Glomerular endothelial cell (primary cell): ENCODE measurements at regions not wholly inside any gene's neighbourhood (a gene's known extent, or its start where the extent isn't known, plus 50 kb on each side); places are given as distances from the start of the nearest gene placed in this dataset.
"Not testable (repeated sequence)": the region's sequence is repeated elsewhere in the genome, so short reads cannot be mapped to it uniquely, and the experiment has no call there.

ENCODE experiments used
- DNase-seq: peaks from one replicate; pipeline ENCODE4 v3.0.0-alpha.2; 2011; ENCODE audit warnings: low read depth, low spot score; ENCODE audit errors: extremely low read depth

DNA sequence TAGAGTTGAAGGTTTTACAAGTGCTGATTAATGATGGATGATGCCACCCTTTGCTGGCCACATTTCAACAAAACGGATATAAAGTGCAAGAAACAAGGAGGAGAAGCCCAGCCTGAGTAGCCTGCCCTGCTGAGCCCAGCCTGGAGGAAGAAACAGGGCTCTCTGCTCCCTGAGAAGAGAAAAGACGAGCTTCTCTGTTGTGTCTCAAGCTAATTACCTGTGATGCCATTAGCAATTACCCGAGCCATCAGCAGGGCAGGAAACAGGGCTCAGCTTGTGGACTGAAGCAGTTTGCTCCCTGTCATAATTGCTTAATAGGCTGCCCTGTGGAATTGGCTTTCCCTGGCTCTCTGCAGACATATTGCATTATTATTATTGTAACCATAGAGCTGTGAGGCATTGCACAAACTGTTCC, 709.3 kb upstream of the AUTS2 start:
- DNase-seq, result no peak

DNA sequence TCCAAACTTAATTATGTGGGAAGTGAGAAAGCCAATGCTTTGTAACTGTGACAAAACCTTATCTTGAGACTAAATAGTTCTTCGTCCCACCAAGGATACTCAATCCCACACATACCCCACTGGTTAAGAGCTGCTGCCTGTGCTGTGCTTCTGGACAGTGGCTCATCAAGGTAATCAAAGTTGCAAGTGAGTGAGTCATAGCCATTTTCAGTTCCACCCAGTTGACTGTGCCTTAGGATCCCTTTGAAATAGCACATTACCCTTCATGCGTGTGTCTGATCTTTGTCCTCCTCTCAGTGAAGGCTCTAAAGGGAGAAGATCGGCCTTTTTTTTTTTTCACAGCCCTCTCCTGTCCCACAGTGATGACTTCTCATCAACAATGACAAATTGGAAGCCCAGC, 706.0 kb upstream of the AUTS2 start:
- DNase-seq, result no peak

DNA sequence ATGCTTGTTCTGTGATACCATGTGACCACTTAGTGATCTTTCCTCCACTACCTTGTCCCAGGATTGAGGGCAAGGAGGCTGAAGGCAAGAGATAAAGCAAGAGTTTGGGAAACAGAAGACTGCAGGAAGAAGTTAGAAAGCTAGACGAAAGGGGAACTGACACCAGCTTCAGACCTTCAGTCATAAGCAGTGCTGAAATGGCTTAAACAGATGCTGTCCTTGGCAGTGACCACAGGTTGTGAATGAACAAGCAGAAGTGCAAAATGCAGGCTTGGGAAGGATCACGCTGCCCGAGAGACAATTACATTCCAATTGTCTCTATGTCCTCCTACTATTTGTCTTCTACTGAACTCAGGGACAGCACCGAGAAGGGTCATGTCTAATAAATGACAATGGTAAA, 704.9 kb upstream of the AUTS2 start:
- DNase-seq, result no peak

DNA sequence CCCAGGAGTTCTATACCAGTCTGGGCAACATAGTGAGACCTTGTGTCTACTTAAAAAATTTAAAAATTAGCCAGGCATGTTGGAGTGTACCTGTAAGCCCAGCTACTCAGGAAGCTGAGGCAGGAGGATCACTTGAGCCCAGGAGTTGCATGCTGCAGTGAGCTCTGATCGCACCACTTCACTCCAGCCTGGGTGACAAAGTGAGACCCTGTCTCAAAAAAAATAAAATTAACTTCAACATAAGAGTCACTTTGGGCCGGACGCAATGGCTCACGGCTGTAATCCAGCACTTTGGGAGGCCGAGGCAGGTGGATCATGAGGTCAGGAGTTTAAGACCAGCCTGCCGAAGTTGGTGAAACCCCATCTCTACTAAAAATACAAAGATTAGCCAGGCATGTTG, 699.1 kb upstream of the AUTS2 start:
- not testable (repeated sequence) for DNase-seq

DNA sequence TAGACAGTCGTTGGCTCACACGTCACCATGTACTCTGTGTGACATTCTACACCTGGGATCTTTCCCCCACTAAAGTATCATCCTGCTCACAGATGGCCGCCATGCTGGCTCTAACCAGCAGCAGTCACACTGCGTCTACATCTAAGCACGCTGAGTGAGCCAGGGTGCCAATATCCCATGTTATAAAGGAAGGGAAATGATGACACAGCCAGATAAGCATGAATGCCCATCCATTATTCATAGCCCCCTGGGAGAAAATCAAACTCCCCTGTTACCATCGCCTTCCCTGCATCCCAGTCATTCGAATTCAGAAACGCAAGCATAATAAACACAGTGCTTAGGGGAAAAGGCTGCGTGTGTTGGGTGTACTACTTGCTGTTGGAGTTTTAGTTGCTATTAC, 698.2 kb upstream of the AUTS2 start:
- no peak for DNase-seq

DNA sequence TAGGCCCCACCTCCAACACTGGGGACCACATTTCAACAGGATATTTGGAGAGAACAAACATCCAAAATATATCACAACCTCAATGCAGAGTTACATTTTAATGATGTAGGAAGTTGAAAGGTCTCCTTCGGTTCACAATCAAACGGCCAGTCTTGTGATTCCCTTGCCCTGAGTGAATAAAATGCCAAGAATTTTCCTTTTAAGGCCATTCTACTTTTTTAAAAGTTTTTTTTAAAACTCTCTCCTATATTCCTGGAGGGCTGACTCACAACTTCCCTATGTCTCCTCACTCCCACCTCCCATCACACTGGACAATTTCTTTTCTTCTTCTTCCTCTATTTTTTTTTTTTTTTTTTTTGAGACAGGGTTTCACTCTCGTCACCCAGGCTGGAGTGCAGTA, 693.6 kb upstream of the AUTS2 start:
- DNase-seq, result no peak

DNA sequence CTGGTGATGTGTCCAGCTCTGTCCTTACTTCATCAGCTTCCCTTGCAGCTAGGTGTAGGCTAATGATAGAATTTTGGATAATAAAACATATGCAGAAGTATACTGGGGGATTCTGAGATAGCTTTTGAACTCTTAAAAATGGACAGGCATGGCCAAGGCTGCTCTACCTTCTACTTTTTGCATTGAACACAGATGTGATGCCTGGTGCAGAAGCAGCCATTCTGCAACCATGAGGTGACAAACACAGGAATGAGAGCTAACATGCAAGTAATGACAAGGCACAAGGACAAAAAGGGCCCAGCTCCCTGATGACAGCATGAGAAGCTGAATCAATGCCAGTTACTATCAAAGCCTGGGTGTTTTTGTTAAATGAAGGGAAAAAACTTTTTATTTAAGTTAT, 686.5 kb upstream of the AUTS2 start:
- DNase-seq, result no peak

DNA sequence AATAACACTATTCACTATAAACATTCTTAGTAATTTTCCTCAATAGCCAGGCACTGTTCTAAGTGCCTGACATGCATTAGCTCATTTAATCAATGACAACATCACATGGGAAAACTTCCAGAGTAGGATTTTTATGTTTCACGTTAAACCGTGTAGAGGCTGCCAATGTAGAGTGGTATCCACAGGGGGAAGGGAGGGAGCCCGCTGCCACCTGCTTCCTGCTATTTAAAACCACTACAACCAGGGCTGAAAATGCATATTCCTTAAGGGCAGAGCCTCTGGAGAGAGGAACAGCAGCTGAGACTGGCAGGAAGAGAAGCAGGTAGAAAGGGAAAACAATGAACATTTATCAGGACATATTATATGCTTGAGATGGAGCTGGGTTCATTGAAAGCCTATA, 684.3 kb upstream of the AUTS2 start:
- DNase-seq, result no peak

DNA sequence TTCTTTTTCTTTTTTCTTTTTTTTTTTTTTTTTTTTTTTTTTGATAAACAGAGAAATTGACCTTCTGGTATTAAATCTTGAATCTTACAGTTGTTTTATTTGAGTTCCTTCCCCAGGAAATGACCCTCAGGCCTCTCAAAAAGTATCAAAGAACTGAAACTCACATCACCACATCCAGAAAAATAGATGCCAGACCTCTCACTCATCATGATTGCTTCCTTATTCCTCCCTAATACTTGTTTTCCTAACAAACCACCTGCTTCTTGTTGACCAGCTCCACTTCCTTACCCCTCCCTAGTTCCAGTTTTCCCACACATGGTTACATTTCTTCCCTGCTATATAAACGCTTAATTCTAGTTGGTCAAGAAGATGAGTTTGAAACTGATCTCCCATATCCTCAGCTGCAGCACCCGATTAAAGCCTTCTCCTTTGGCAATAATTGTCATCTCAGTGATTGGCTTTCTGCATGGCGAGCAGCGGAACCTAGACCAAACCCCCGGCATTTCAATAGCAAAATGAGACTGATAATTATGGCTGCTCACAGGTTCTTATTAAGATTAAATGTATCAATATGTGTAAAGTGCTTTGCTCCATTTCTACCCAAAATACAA, 681.1 kb upstream of the AUTS2 start:
- DNase-seq, result no peak

DNA sequence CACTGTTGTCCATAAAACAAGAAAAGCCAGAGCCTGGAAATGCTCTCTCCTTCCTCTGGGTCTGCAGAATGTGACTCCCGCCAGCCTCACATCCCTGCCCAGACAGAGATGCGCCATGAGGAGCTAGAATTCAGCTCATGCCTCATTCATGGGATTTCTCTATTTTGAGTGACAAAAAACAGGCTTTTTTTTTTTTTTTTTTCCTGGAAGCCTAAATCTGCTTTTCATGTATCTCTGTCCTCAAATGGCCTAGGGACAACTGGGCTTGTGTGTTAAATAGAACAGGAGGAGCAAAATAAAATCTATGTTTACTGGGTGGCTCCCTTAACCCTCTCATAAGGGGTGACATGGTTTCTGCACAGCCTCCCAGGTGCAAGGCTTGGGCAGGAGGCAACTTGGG, 679.7 kb upstream of the AUTS2 start:
- DNase-seq, result no peak

DNA sequence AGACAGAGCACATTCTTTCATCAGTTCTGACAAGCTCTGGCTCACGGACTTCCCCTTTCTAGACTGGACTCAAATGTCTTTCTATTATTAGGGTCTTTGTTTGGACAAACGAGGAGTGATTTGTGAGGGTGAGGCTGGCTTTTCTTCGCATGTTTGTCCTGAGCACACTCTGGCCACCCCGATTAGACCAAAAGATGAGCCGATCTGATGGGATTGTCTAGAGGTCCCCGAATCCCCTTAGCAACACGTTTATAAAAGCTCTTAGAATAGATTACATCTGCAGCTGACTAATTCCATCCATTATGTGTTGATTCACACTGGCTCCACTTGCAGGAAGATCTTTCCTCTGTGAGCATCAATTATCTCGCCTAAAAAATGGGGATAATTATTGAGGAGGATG, 675.4 kb upstream of the AUTS2 start:
- DNase-seq, result no peak

DNA sequence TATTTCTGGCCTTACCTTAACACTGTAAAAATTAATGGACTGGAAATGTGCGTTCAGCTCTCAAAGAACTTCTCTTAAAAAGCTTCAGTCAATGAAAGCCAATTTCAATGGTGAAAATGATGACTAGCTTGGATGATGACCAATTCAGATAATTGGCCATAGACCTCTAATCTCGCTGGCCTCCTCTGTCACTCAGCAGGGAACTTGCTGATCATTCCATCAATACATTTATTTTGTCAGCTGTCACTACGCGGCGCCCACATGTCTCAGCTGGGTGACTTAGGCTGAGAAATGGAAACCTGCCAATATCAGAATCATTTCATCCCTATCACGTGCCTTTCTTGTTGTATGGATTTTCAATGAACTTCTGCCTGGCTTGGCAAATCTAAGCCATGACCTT, 673.0 kb upstream of the AUTS2 start:
- DNase-seq, result no peak

DNA sequence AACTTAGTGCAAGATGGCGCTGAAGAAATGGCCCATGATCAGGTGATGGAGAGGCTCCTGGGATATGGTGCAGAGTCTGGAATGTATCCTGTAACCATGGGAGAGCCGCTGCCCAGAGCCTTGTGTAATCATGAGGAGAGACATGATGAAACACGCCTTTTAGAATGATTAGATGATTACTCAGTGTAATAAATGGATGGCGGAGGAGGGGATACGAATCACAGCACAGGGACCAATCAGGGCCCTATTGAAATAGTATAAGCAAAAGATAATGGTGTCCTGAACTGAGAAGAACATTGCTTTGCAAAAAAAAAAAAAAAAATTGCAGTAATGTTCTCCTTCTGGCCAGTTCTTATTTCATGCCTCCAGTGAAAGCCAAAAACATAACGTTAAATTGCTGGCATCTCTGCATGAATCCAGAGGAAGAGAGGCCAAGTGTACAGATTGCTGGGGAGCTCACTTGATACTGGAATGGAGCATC, 668.5 kb upstream of the AUTS2 start:
- DNase-seq, result no peak

DNA sequence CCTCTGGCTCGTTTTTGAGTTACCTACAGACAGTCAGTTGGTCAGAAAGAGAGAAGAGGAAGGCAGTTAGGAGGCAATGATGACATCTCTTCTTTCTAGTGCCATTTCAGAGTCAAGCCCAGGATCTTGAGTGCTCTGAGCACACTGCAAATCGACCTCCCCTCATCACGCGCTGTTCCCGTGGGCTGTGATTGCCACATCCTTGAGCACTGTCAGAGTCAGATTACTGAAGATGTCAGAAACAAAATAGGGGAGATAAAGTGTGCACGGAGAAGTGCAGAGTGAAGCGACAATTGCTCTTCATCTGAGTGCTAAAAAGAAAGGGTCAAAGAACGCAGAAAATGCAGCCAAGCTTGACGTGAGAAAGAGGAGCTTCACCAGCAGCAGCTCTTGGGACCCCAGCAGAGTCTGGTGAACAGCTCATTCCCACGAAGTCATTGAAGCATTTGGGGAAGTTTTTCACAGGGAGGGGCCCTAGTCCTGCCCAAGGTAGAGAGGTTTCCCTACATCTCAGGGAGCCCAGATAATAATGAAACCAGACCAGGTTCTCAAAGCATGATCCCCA, 661.7 kb upstream of the AUTS2 start:
- no peak for DNase-seq

DNA sequence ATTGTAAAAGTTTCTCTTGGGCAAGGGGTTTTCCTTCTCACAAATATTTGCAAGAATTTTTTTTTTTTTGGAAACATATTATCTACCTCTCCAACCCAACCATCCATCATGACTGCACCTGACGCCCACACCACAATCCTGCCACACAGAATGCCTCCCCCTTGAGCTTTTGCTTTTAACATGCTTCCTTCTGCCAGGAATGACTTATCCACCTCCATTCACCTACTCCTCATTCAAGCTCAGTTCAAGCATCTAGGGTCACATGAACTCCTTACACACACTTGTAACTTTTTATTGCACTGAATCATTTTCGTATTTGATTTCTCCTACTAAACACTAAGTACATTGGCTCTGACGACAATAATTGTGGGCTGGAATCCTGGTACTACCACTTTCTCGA, 660.1 kb upstream of the AUTS2 start:
- DNase-seq, result no peak

DNA sequence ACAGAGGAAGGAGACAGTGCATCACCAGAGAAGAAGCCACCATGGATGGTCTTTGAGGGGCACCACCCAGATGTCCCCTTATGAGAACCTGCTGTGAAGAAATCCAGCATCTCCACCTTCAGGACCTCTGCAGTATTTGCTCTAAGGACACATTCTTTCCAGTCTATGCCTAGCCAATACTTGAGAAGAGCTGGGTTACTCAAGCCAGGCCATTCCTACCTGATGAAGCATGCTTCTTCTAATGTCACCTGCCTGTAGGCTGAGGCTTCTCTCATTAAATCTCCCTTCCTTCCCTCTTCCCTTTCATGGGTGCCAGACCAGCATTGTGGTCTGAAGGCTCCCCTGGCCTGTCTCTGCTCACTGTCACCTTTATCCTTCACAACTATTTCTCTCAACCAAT, 654.5 kb upstream of the AUTS2 start:
- DNase-seq, result no peak

DNA sequence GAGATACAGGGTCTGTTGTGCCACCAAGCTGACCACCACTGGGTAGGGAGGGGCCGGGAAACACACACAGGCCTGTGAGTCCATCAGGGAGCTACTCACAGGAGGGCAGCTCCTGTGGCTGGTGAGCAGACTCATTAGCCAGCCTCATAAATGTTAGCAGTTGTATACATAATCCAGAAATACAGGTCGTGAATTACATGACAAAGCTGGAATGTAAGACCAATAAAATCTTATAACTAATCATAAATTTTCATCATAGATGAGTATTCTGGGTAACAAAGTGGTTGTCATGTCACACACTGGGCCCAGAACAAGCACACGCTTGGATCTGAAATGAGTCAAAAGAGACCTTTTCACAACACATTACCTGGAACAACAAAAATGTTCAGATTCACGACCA, 642.6 kb upstream of the AUTS2 start:
- DNase-seq, result no peak

DNA sequence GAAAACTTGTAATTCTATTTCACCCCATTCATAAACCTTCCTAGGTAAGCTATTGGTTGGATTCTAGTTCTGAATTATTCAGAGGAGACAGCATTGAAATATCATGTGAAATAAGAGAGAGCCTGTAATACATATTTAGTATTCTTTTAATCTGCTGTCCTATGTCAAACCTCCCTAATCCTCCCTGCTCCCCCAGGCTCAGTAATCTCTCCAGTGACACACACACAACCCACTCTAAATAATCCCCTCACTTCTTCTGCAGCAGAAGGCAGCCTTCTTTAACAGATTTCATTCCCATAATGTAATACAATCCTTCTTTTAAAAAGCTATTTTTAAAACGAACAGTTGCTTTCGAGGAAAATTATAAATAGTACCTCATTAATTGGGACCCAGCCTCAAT, 639.7 kb upstream of the AUTS2 start:
- no peak for DNase-seq

DNA sequence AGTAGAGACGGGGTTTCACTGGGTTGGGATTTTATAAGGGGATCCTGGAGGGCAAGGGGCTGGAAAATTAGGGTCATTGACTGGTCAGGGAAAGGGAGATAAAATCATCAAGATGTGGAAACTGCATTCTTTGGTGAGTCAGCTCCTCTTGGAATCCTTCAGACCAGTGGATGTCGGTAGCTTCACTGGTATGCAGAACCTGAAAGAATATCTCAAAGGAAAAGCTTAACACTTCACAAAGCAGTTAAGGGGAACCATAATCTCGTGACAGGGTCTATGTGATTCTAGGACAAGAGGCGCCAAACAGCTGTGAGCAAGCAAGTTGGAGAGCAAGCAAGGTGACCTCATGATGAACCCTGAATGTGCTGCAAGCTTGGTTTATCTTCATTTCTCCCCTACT, 634.7 kb upstream of the AUTS2 start:
- no peak for DNase-seq

DNA sequence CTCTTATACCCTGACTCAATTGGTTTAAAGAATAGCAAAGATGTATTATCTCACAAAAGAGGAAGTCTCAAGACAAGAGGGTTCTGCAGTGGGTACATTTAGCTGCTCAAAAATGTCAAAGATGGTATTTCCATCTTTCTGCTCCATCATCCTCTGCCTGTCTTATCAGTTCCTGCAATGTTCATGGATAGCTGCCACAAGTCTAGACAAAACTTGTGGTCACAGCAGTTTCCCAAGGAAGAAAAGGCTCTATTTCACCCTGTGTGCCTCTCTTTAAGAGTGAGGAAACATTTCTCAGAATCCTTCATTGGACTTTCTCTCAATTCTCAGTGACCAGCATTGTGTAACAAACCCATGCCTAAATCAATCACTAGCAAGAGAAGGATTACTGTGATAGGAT, 634.2 kb upstream of the AUTS2 start:
- DNase-seq, result no peak

DNA sequence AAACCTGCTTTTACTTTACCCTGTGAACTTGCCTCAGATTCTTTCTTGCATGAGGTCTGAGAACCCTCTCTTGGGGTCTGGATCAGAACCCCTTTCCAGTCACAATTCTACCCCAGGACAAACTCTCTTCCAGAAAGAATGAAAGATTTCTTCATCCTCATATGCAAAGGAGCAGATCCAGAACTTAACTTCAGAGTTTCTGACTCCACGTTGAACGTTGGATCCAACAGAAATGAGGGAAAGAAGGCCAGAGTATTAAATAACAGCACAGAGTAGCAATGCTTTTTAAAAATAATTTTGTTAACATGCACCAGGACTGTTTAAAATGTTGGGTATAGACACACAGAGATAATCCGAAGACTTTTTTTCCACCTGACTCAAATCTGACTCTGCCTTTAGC, 632.9 kb upstream of the AUTS2 start:
- DNase-seq, result no peak

DNA sequence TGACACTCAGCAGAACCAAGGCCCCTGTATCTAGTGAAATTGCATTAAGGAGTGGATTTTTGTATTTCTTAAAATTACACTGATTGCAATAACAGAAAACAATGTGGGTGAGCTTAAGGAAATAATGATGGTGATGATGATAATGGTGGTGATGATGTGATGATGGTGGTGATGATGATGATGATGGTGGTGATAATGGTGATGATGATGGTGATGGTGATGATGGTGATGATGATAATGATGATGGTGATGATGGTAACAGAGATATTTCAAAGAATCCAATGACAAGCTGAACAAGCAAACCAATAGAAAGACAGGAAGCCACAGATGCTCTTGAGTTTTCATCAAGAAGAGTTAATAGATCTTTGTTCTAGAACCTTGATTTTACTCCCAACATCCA, 630.7 kb upstream of the AUTS2 start:
- no peak for DNase-seq

DNA sequence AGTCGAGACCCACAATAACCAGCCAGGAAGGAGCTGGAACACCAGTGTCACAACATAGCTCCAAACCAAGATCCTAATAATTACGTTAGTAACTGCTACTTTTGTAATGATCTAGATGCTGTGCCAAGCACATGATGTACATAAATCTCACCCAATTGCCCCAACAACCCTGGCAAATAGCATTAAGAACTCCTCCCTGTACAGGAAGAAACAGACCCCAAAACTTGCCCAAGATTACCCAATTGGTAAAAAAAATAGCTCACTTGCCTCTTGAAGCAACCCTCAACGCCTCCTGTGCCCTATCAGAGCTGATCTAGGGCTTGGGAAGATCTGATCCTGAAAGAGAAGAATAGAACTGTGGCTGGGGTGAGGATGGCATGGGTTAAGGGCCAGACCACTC, 628.7 kb upstream of the AUTS2 start:
- no peak for DNase-seq
